ENCODE measurements at regions not wholly inside any gene's neighbourhood (a gene's known extent, or its start where the extent isn't known, plus 50 kb on each side); places are given as distances from the start of the nearest gene placed in this dataset.

GRCh38 chr1:222224156-222224555 lies 323.7 kb downstream of the HHIPL2 start:
- Histone ChIP-seq H4K91ac (replicated peaks; ENCODE audit: insufficient read length, low read length) (no peak overlapping the region), H3K36me3 (ENCODE audit: control insufficient read depth in 2 of 4, insufficient read depth in 4 of 4, low read length in 3 of 4) (no peaks in the 10 kb centered on the region; a peak in 1 of 8 replicates), H3K4me3 (ENCODE audit: extremely low read depth in 1 of 4, insufficient read depth in 2 of 4, low read depth in 3 of 4, low read length in 4 of 4) (no peak overlapping the region), H3K27me3 (replicated peaks in 1 of 4; ENCODE audit: control insufficient read depth in 3 of 4, extremely low read depth in 1 of 4, insufficient read depth in 3 of 4, low read length in 3 of 4) (no peaks in the 10 kb centered on the region), H2BK20ac (ENCODE audit: low read length) (no peak overlapping the region), H2BK5ac (ENCODE audit: low read depth, low read length) (no peak overlapping the region), H3K14ac (ENCODE audit: insufficient read length) (no peak overlapping the region), H3K18ac (ENCODE audit: extremely low read depth, low read length) (no peak overlapping the region), H3K79me2 (ENCODE audit: control insufficient read depth in 1 of 2, insufficient read depth in 2 of 2, low read length in 2 of 2) (no peaks in the 10 kb centered on the region), H4K20me1 (replicated peaks in 1 of 2; ENCODE audit: control insufficient read depth in 1 of 2, insufficient read depth in 2 of 2, low read length in 2 of 2) (no peaks in the 10 kb centered on the region), H3K23ac (ENCODE audit: insufficient read length) (no peak overlapping the region), H2BK15ac (ENCODE audit: low read length) (no peak overlapping the region), H3K4me2 (ENCODE audit: insufficient read depth in 1 of 2, low read depth in 2 of 2, low read length in 2 of 2) (no peak overlapping the region), H2BK120ac (replicated peaks; ENCODE audit: low read depth, low read length) (no peak overlapping the region), H4K8ac (ENCODE audit: extremely low read depth, insufficient read depth, low read length) (no peak overlapping the region), H2AFZ (ENCODE audit: low read length) (no peak overlapping the region), H3K4ac (replicated peaks; ENCODE audit: insufficient read length, low read depth, low read length) (no peak overlapping the region), H3K23me2 (ENCODE audit: low read depth, low read length) (no peaks in the 10 kb centered on the region), H3K27ac (ENCODE audit: low read depth, low read length) (no peak overlapping the region), H2AK5ac (ENCODE audit: low read depth, low read length) (no peak overlapping the region), H3K9me3 (ENCODE audit: insufficient read depth in 2 of 2, low read depth in 1 of 2, low read length in 1 of 2) (peaks cover 12 to 17% of the 10 kb centered on the region in 2 experiments), H2BK12ac (ENCODE audit: low read depth, low read length) (no peak overlapping the region), H3K9ac (replicated peaks in 1 of 4; ENCODE audit: extremely low read depth in 1 of 4, low read depth in 3 of 4, low read length in 3 of 4) (no peak overlapping the region), H4K5ac (ENCODE audit: insufficient read length, low read depth, low read length) (no peak overlapping the region), H3K79me1 (ENCODE audit: low read depth, low read length) (no peaks in the 10 kb centered on the region), H3K56ac (replicated peaks; ENCODE audit: insufficient read length, low read depth, low read length) (no peak overlapping the region), H3K4me1 (replicated peaks in 1 of 4; ENCODE audit: control insufficient read depth in 3 of 4, insufficient read depth in 4 of 4, low read length in 3 of 4) (peaks cover 0 to 4% (median 3%) of the 10 kb centered on the region in 4 experiments; a peak in 4 of 7 replicates)
- ChIA-PET CTCF (ENCODE audit: partially characterized antibody) (interaction anchor here (0.6 to 1.3 kb wide), 3 partner anchors 10 to 127 kb away, joined by 3 to 4 read pairs (median 3); no protein-coding TSS in a partner anchor), POLR2A (ENCODE audit: partially characterized antibody) (interaction anchor here (0.6 kb wide), 1 partner anchor 150 kb away, joined by 4 read pairs; no protein-coding TSS in a partner anchor)
- FAIRE-seq (no peak), DNase-seq (ENCODE audit: low read depth in 1 of 2, low spot score in 2 of 2) (no peak)
- 100% methylated on average over 4 of the region's 4 CpGs; no CpG with 5 or more reads in 1 of the 2 experiments for WGBS, 2 experiments (ENCODE audit: extremely low coverage in 1 of 2, insufficient coverage in 1 of 2, insufficient read length in 1 of 2, insufficient replicate concordance in 2 of 2, low coverage in 1 of 2, low lambda C conversion rate in 2 of 2, missing lambda C conversion rate in 1 of 2)
- TF ChIP-seq JUN (IDR thresholded peaks at IDR 0.05; ENCODE audit: low read depth, low read length) (no peak), HDAC6 (IDR thresholded peaks at IDR 0.05; ENCODE audit: low read depth, low read length) (no peak), CHD2 (IDR thresholded peaks at IDR 0.05; ENCODE audit: low read length) (no peak), EGR1 (IDR thresholded peaks at IDR 0.05; ENCODE audit: borderline replicate concordance, low read depth, low read length) (no peak), CREB1 (IDR thresholded peaks at IDR 0.05) (no peak), TEAD4 (IDR thresholded peaks at IDR 0.05; ENCODE audit: low read depth, low read length) (no peak), RNF2 (IDR thresholded peaks at IDR 0.05; ENCODE audit: borderline replicate concordance, low read depth, low read length, missing control alignments, poor library complexity, severe bottlenecking) (no peak), JUND (IDR thresholded peaks at IDR 0.05; ENCODE audit: low read length) (no peak), BACH1 (IDR thresholded peaks at IDR 0.05; ENCODE audit: low read length) (no peak)

Measured in H1 (cell line).